Effector memory CD4-positive, alpha-beta T cell (primary cell): ENCODE measurements at regions not wholly inside any gene's neighbourhood (a gene's known extent, or its start where the extent isn't known, plus 50 kb on each side); places are given as distances from the start of the nearest gene placed in this dataset.

Source experiments
- DNase-seq, 3 donors: peaks; one replicate each; pipeline ENCODE4 v3.0.0-alpha.2; 2020
- H3K27ac ChIP-seq: 2 replicates; pipeline ENCODE4 v1.7.0; 2013; ENCODE audit warnings: mild to moderate bottlenecking, low read length, moderate library complexity; ENCODE audit not compliant: insufficient read depth, poor library complexity, severe bottlenecking
- H3K27me3 ChIP-seq: replicated peaks from 2 replicates; pipeline ENCODE4 v1.7.0; 2013; ENCODE audit warnings: mild to moderate bottlenecking, low read length; ENCODE audit not compliant: insufficient read depth, control insufficient read depth, poor library complexity, severe bottlenecking
- H3K36me3 ChIP-seq: 2 replicates; pipeline ENCODE4 v1.7.0; 2013; ENCODE audit warnings: mild to moderate bottlenecking, low read length, moderate library complexity; ENCODE audit not compliant: control insufficient read depth, insufficient read depth
- H3K4me1 ChIP-seq: 2 replicates; pipeline ENCODE4 v1.7.0; 2013; ENCODE audit warnings: low read length, mild to moderate bottlenecking; ENCODE audit not compliant: control insufficient read depth, insufficient read depth, poor library complexity, severe bottlenecking
- H3K4me3 ChIP-seq: 2 replicates; pipeline ENCODE4 v1.7.0; 2013; ENCODE audit warnings: low read length, low read depth, mild to moderate bottlenecking; ENCODE audit not compliant: insufficient read depth, poor library complexity, severe bottlenecking
- H3K9me3 ChIP-seq: 2 replicates; pipeline ENCODE4 v1.7.0; 2013; ENCODE audit warnings: mild to moderate bottlenecking, low read length, moderate library complexity; ENCODE audit not compliant: control insufficient read depth

DNA sequence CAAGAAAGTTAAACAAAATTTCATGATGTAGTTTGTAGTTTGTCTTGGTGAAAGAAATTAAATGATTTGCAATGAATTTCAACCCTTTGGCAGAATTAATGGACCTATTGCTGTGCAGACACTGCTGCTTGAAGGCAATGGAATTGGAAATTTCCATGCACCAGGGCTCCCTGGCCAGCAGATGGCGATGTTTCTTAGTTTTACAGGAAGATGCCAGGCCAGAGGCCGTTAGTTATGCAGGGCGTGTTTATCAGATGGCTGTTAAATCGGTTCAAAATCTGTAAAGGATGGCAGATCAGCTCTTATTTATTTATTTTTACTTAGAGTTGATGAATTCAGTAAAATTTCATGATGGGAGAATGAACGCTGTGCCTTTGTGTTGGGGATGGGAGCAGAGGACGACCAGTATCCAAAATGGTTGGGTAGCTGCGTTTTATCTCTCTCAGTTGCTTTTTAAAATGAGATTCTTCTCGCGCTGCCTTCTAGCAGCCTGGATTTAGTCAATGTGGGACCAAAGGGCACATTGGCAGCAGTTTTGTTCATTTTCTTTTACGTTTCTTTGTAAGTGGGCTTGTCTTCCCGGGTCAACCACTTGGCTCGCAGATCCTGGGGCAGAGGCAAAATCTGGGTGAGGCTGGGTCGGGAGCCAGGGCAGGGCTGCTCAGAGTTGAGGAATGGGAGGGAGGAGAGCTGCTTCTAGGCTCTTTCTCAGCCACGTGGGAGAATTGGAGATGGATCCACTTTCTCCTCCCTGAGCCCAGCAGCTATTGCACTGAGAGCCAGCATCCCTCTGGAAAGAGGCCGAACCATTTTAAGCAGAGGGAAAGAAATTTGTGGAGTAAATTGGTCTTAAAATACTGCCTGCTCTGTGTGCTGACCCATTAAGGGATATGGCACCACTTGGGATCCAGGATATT lies 344.0 kb downstream of the PIK3C3 start:
- Histone ChIP-seq H3K9me3 (no peaks in the 10 kb centered on the region), H3K4me3 (no peak overlapping the region), H3K27me3 (no peaks in the 10 kb centered on the region), H3K4me1 (no peaks in the 10 kb centered on the region), H3K36me3 (no peaks in the 10 kb centered on the region), H3K27ac (no peak overlapping the region)
- peak in 1 of 3 donors; percentile 14 for DNase-seq

DNA sequence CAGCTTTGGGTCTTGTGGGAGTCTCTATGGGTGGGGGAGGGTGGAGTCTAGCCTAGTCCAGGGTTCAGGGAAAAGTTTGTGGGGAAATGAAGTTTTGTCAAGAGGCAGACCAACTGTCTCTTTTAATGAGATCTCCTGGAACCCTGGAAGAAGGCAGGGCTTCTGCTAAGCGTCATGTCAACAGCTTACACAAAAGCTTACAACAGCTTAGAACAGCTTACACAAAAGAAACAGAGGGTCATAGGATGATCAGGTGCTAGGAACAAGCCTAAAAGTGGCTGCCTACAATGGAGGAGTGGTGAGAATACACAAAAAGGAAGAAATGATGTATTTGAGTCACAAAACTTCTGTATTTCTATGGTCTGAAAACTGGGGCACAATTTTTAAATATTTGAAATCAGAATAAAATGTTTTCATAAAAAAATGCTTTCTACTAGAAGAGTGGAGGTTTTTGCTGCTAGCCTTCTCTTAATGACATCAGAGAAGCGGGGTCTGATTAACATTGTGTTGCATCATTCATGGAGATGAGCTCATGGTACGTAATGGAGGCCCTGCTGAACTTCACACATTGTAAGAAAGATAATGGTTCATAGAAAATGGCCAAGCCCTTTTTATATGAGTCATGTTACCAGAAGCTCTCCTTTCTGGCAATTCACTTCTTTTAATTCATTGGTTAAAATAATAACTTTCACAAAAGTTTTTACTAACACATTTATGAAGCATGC lies 351.0 kb downstream of the PIK3C3 start:
- H3K4me1 ChIP-seq: no peaks in the 10 kb centered on the region
- H3K9me3 ChIP-seq: no peaks in the 10 kb centered on the region
- H3K4me3 ChIP-seq: no peak overlapping the region
- no peaks in the 10 kb centered on the region for H3K27me3 ChIP-seq
- H3K27ac ChIP-seq: no peak overlapping the region
- no peak for DNase-seq
- H3K36me3 ChIP-seq: no peaks in the 10 kb centered on the region

DNA sequence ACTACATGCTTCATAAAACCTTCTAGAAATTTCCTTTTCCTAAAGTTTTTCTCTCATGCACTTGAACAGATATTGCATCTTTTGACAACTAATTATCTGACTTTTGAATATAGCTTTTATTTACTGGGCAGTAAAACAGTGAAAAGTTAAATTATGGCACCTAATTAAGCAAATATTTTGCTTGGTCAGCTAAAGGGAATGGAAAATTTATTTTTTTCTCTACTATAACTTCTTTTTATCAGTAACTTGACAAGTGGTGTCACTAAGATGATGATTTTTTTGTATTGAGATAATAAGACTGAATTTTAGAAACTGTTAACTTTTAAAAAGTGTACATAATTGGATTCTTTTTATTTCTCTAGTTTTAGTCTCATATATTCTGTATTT lies 351.6 kb downstream of the PIK3C3 start:
- no peak overlapping the region for H3K27ac ChIP-seq
- DNase-seq: no peak
- no peaks in the 10 kb centered on the region for H3K27me3 ChIP-seq
- no peaks in the 10 kb centered on the region for H3K9me3 ChIP-seq
- no peaks in the 10 kb centered on the region for H3K4me1 ChIP-seq
- no peak overlapping the region for H3K4me3 ChIP-seq
- no peaks in the 10 kb centered on the region for H3K36me3 ChIP-seq

DNA sequence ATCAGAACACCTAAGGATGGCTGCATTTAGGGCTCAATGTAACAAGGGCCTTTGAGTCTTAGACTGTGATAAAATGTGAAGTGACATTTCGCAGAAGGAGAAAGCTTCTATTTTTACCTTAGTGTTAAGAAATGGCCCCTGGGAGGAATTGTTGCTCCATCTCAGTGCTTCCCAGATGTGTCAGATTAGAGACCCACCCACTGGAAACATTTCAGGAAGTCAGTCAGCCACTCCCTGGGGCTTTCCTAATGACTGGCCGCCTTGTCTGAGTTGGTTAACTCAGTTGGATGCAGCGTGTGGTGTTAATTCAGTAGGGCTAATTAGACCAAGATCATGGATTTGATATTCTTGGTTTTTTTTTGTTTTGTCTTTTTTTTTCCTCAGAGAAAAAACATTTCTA lies 355.9 kb downstream of the PIK3C3 start:
- Histone ChIP-seq H3K27me3 (no peaks in the 10 kb centered on the region), H3K9me3 (no peaks in the 10 kb centered on the region), H3K27ac (no peak overlapping the region), H3K4me1 (no peaks in the 10 kb centered on the region), H3K36me3 (no peaks in the 10 kb centered on the region), H3K4me3 (no peak overlapping the region)
- no peak for DNase-seq

DNA sequence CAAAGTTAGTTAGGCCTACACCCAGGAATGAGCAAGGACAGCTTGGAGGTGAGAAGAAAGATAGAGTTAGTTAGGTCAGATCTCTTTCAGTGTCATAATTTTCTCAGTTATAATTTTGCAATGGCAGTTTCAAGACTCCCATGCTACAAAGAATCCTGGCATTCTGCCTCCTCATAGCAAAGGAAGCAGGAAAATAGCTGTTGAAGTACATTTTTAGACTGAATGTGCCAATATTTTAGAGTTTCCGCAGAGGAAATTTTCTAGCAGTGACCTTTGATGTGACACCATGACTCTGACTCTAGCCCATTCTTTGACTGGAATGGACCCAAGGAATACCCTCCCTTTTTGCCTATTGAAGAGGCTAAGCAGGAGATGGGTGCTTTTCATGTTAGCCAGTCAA lies 371.7 kb downstream of the PIK3C3 start:
- no peaks in the 10 kb centered on the region for H3K9me3 ChIP-seq
- no peak overlapping the region for H3K27ac ChIP-seq
- no peak overlapping the region for H3K4me3 ChIP-seq
- H3K4me1 ChIP-seq: no peaks in the 10 kb centered on the region
- H3K27me3 ChIP-seq: no peaks in the 10 kb centered on the region
- DNase-seq: no peak
- no peaks in the 10 kb centered on the region for H3K36me3 ChIP-seq

DNA sequence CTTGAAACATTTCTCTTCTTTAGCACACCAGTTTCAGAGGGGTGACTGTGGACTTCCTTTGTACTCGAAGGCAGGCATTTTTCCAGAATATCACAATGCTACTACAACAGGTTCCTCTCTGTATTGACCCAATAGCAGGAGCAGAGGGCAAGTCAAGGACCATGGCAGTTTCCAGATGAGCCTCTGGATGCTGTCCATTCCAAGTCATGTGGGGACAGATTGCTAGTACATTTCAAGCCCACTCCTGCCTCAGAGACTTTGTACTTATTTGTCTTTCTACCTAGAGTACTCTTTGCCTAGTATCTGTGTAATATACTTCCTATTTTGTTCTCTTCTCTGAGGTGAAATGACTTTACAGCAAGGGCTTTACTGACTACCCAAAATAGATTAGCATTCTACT lies 373.9 kb downstream of the PIK3C3 start:
- Histone ChIP-seq H3K4me3 (no peak overlapping the region), H3K27me3 (no peaks in the 10 kb centered on the region), H3K4me1 (no peaks in the 10 kb centered on the region), H3K9me3 (no peaks in the 10 kb centered on the region), H3K27ac (no peak overlapping the region), H3K36me3 (no peaks in the 10 kb centered on the region)
- no peak for DNase-seq

DNA sequence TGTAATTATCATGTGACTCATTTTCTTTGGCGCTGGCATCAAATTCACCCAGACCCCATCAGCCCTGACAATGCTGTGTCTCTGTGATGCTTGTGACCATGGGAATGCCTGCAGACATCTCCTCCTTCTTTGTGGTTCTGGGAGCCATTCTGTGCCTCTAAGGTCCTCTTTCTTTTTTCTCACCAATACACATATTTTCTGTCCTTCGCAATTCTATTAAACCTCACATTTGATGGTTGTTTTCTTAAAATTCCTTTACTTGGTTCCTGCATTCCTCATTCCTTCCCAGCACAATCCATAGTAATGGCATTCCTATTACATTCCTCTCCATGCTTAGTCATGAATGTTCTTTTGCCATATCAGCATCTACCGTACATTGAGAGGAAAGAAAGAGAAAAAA lies 375.3 kb downstream of the PIK3C3 start:
- Histone ChIP-seq H3K4me1 (no peaks in the 10 kb centered on the region), H3K4me3 (no peak overlapping the region), H3K36me3 (no peaks in the 10 kb centered on the region), H3K27ac (no peak overlapping the region), H3K9me3 (no peaks in the 10 kb centered on the region), H3K27me3 (no peaks in the 10 kb centered on the region)
- DNase-seq: no peak

DNA sequence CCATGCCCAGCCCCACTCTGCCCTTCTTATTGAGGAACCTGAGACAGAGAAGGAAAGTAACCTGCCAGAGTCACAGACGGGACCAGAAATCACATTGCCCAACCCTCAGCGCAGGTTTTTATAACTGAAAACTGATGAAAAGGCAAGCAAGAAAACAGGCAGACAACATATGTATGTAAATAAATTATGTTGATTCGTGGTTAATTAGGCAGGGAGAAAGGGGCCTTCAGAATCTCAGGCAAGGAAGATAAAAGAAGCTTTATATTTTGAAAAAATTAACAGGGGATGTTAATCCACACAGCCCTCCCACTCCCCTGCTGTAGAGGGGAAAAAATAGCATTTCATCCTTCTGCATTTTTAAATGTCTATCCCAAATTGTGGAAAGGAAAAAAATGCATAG lies 378.5 kb downstream of the PIK3C3 start:
- Histone ChIP-seq H3K27ac (no peak overlapping the region), H3K36me3 (no peaks in the 10 kb centered on the region)

DNA sequence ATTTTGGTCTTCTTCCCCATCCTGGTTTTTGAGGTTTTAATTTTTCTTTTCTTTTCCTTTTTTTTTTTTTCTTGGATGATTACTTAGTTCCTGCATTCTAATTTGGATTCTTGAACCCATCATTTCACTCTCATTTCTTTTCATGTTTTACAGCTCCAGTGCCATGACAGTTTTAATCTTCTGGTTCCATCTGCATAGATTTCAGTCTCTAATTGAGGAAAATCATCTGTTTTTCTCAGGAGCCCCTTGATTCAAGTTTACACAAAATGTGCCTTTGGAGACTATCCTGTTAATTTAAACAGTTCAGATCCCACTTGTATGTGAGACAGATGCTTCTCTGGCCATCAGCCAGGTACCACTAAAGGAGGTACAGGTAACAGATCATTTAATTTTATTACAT lies 379.9 kb downstream of the PIK3C3 start:
- Histone ChIP-seq H3K9me3 (no peaks in the 10 kb centered on the region), H3K27me3 (no peaks in the 10 kb centered on the region), H3K4me1 (no peaks in the 10 kb centered on the region), H3K36me3 (no peaks in the 10 kb centered on the region), H3K4me3 (no peak overlapping the region), H3K27ac (no peak overlapping the region)
- DNase-seq: no peak

More for the DNA sequence above, 378.5 kb downstream of the PIK3C3 start:
- no peaks in the 10 kb centered on the region for H3K4me1 ChIP-seq
- H3K9me3 ChIP-seq: no peaks in the 10 kb centered on the region
- no peak for DNase-seq
- no peaks in the 10 kb centered on the region for H3K27me3 ChIP-seq
- no peak overlapping the region for H3K4me3 ChIP-seq

DNA sequence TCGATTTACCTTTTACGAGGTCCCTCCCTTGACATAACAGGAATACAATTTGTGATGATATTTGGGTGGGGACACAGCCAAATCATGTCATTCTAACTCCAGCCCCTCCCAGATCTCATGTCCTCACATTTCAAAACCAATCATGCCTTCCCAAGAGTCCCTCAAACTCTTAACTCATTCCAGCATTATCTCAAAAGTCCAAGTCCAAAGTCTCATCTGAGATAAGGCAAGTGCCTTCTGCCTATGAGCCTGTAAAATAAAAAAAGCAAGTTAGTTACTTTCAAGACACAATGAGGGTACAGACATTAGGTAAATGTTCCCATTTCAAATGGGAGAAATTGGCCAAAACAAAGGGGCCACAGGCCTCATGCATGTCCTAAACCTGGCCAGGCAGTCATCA lies 381.1 kb downstream of the PIK3C3 start:
- Histone ChIP-seq H3K4me1 (no peaks in the 10 kb centered on the region), H3K9me3 (no peaks in the 10 kb centered on the region), H3K27me3 (no peaks in the 10 kb centered on the region), H3K36me3 (no peaks in the 10 kb centered on the region), H3K27ac (no peak overlapping the region), H3K4me3 (no peak overlapping the region)
- no peak for DNase-seq
